MCF 10A (cell line): ENCODE measurements at regions not wholly inside any gene's neighbourhood (a gene's known extent, or its start where the extent isn't known, plus 50 kb on each side); places are given as distances from the start of the nearest gene placed in this dataset.

Source experiments
- BruUV-seq: library from RNA; stranded (reverse); fragments of 400-500 nt; replicated peaks from 2 replicates; lab custom pipeline; 2021; lab: Mats Ljungman, UMichigan
- CTCF ChIA-PET: fragments of 300-600 bp; sonication (Branson Sonifier 250); formaldehyde crosslinking; extraction: SDS; loops from one replicate; lab custom pipeline; 2021; ENCODE audit warnings: antibody characterized with exemption, inconsistent platforms; lab: Yijun Ruan, JAX
- POLR2A ChIA-PET: fragments of 300-600, 350-650 bp; sonication (Branson Sonifier 250); formaldehyde crosslinking; extraction: SDS; loops from one replicate; lab custom pipeline; 2020; ENCODE audit warnings: antibody characterized with exemption, inconsistent platforms; lab: Yijun Ruan, JAX
- DNase-seq: peaks from one replicate; pipeline ENCODE4 v3.0.0-alpha.2; 2018; ENCODE audit not compliant: unreplicated experiment
- H3K27ac Mint-ChIP-seq: one replicate; pipeline ENCODE4 v1.8.0; 2022; ENCODE audit warnings: mild to moderate bottlenecking, low read depth, mixed read lengths; ENCODE audit not compliant: unreplicated experiment
- H3K27me3 Mint-ChIP-seq: one replicate; pipeline ENCODE4 v1.8.0; 2022; ENCODE audit warnings: mixed read lengths; ENCODE audit not compliant: insufficient read depth, unreplicated experiment
- H3K36me3 Mint-ChIP-seq: one replicate; pipeline ENCODE4 v1.8.0; 2022; ENCODE audit warnings: mild to moderate bottlenecking, moderate library complexity, mixed read lengths; ENCODE audit not compliant: insufficient read depth, unreplicated experiment
- H3K4me1 Mint-ChIP-seq: one replicate; pipeline ENCODE4 v1.8.0; 2022; ENCODE audit warnings: mixed read lengths; ENCODE audit not compliant: insufficient read depth, unreplicated experiment
- H3K4me3 Mint-ChIP-seq: one replicate; pipeline ENCODE4 v1.8.0; 2022; ENCODE audit warnings: mild to moderate bottlenecking, moderate library complexity, mixed read lengths; ENCODE audit not compliant: unreplicated experiment
- H3K9me3 Mint-ChIP-seq: one replicate; pipeline ENCODE4 v1.8.0; 2022; ENCODE audit warnings: mixed read lengths; ENCODE audit not compliant: unreplicated experiment
- intact Hi-C: fragments of 100-400 bp; cut with micrococcal nuclease; formaldehyde crosslinking; loops from 2 replicates; pipeline ENCODE4 v1.14.1; 2022
- TF ChIP-seq, protein P1 (sequence below): fragments of 200-600 bp; IDR thresholded peaks from one replicate; pipeline ENCODE4 v1.8.0; 2022; ENCODE audit warnings: antibody characterized with exemption, mild to moderate bottlenecking; ENCODE audit not compliant: unreplicated experiment

- BruUV-seq: no TSS peak
- no peak overlapping the region for H3K27ac Mint-ChIP-seq
- POLR2A ChIA-PET: no interaction called here
Observed at GRCh38 chr4:14225688-14226207, 598.2 kb upstream of the BOD1L1 start.

DNA sequence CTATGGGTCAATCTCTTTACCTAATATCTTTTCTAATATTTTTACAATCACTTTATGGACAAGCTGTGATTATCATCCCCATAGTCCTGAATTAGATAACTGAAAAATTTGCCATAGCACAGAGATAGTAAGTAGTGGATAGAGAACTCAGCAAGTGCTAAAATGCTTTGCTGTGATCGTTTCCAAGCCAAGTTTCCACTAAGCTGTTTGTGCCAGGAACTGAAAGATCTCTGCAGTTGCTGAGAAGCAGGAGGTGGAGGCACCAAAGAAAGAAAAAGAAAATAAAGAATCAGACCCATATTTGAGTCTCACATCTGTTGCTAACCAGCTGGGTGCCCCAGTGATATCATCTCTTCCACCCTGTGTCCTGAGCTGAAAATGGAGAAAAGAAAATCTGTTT lies 605.6 kb upstream of the BOD1L1 start:
- DNase-seq: no peak
- POLR2A ChIA-PET: interaction anchor here (0.6 to 1.1 kb wide), 2 partner anchors 13 to 1217 kb away, joined by 4 to 5 read pairs; no protein-coding TSS in a partner anchor
- Mint-ChIP-seq H3K27ac (no peak overlapping the region), H3K36me3 (no peaks in the 10 kb centered on the region), H3K9me3 (no peaks in the 10 kb centered on the region), H3K4me3 (no peak overlapping the region), H3K27me3 (no peaks in the 10 kb centered on the region), H3K4me1 (peaks cover 17% of the 10 kb centered on the region)
- BruUV-seq: no TSS peak
- intact Hi-C loops: no loop called here
- CTCF ChIA-PET: interaction anchor here (0.9 kb wide), 1 partner anchor 11 kb away, joined by 4 read pairs; no protein-coding TSS in a partner anchor
- TF ChIP-seq, protein P1, sequence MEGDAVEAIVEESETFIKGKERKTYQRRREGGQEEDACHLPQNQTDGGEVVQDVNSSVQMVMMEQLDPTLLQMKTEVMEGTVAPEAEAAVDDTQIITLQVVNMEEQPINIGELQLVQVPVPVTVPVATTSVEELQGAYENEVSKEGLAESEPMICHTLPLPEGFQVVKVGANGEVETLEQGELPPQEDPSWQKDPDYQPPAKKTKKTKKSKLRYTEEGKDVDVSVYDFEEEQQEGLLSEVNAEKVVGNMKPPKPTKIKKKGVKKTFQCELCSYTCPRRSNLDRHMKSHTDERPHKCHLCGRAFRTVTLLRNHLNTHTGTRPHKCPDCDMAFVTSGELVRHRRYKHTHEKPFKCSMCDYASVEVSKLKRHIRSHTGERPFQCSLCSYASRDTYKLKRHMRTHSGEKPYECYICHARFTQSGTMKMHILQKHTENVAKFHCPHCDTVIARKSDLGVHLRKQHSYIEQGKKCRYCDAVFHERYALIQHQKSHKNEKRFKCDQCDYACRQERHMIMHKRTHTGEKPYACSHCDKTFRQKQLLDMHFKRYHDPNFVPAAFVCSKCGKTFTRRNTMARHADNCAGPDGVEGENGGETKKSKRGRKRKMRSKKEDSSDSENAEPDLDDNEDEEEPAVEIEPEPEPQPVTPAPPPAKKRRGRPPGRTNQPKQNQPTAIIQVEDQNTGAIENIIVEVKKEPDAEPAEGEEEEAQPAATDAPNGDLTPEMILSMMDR: no peak

More at GRCh38 chr4:14225688-14226207, 598.2 kb upstream of the BOD1L1 start:
- intact Hi-C loops: no loop called here
- TF ChIP-seq, protein P1: no peak
- Mint-ChIP-seq H3K4me3 (no peak overlapping the region), H3K9me3 (no peaks in the 10 kb centered on the region), H3K27me3 (no peaks in the 10 kb centered on the region), H3K36me3 (no peaks in the 10 kb centered on the region), H3K4me1 (no peaks in the 10 kb centered on the region)
- CTCF ChIA-PET: interaction anchor here (0.7 kb wide), 1 partner anchor 443 kb away, joined by 5 read pairs; no protein-coding TSS in a partner anchor
- no peak for DNase-seq

- H3K4me3 Mint-ChIP-seq: no peak overlapping the region
- no peak overlapping the region for H3K27ac Mint-ChIP-seq
- BruUV-seq: no TSS peak
- DNase-seq: peak; percentile 4
- H3K36me3 Mint-ChIP-seq: no peaks in the 10 kb centered on the region
- H3K27me3 Mint-ChIP-seq: no peaks in the 10 kb centered on the region
- POLR2A ChIA-PET: interaction anchor here (1.3 kb wide), 1 partner anchor 10 kb away, joined by 3 read pairs; no protein-coding TSS in a partner anchor
- no peaks in the 10 kb centered on the region for H3K9me3 Mint-ChIP-seq
- intact Hi-C loops: no loop called here
- TF ChIP-seq, protein P1: no peak
- CTCF ChIA-PET: interaction anchor here (0.8 kb wide), 1 partner anchor 580 kb away, joined by 3 read pairs; no protein-coding TSS in a partner anchor
- H3K4me1 Mint-ChIP-seq: peaks cover 17% of the 10 kb centered on the region
Observed at GRCh38 chr4:14234307-14234706, 606.8 kb upstream of the BOD1L1 start.

- TF ChIP-seq, protein P1: no peak
- Mint-ChIP-seq H3K9me3 (no peaks in the 10 kb centered on the region), H3K4me1 (peaks cover 17% of the 10 kb centered on the region), H3K4me3 (no peak overlapping the region), H3K36me3 (no peaks in the 10 kb centered on the region), H3K27ac (no peak overlapping the region), H3K27me3 (no peaks in the 10 kb centered on the region)
- BruUV-seq: no TSS peak
- POLR2A ChIA-PET: interaction anchor here (0.5 to 0.6 kb wide), 3 partner anchors 9 to 554 kb away, joined by 3 read pairs; no protein-coding TSS in a partner anchor
- CTCF ChIA-PET: no interaction called here
- DNase-seq: no peak
- intact Hi-C loops: no loop called here
Observed at GRCh38 chr4:14236359-14236758, 608.8 kb upstream of the BOD1L1 start.
